ENCODE measurements at regions not wholly inside any gene's neighbourhood (a gene's known extent, or its start where the extent isn't known, plus 50 kb on each side); places are given as distances from the start of the nearest gene placed in this dataset.
A peak's percentile ranks its signal among the peaks of the same experiment; 100 is the strongest.

DNA sequence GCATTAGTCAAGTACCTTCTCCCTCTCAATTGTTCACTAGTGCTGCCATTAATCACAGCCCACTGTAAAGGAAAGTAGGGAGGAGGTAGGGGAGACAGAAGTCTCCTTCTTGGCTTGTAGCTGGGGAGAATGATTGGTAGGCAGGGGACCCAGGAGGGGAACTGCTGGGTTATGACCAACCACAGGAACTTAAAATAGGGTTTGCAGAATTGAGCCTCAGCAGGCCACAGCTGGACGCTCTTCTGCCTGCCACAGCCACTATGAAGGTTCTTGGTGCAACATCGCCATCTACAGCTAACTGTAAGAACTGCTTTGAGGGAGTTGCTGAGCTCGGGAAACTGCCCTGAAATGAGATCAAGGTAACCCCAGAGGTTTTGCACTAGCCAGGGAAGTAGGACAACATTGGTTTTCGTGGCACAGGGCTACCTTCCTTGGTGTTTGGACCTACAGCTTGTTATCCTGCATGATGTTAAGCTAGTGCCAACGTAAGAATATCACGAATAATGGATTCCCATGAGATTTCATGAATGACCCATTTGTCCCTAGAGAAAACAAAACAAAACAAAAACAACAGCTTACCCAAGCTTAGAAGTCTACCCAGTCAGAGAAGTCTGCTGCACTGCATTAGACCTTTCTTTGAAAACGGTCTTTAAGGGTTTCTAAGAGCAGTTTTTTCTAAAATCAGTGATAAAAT is 787.1 kb upstream of the API5 start:
- in situ Hi-C loops (cut with MboI; ENCODE audit: low pct_unique_long_range_greater_than_20kb, low sequenced_read_pairs, unreplicated experiment): loop anchor here (25.0 kb wide), 1 partner anchor 1062 kb away; the partner anchor contains the start of gene LRRC4C
- DNase-seq (ENCODE audit: low spot score): peak; percentile 46
- TF ChIP-seq, protein P1, sequence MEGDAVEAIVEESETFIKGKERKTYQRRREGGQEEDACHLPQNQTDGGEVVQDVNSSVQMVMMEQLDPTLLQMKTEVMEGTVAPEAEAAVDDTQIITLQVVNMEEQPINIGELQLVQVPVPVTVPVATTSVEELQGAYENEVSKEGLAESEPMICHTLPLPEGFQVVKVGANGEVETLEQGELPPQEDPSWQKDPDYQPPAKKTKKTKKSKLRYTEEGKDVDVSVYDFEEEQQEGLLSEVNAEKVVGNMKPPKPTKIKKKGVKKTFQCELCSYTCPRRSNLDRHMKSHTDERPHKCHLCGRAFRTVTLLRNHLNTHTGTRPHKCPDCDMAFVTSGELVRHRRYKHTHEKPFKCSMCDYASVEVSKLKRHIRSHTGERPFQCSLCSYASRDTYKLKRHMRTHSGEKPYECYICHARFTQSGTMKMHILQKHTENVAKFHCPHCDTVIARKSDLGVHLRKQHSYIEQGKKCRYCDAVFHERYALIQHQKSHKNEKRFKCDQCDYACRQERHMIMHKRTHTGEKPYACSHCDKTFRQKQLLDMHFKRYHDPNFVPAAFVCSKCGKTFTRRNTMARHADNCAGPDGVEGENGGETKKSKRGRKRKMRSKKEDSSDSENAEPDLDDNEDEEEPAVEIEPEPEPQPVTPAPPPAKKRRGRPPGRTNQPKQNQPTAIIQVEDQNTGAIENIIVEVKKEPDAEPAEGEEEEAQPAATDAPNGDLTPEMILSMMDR (IDR thresholded peaks at IDR 0.05; ENCODE audit: extremely low read depth, insufficient read depth, missing control alignments): peak; percentile 87

DNA sequence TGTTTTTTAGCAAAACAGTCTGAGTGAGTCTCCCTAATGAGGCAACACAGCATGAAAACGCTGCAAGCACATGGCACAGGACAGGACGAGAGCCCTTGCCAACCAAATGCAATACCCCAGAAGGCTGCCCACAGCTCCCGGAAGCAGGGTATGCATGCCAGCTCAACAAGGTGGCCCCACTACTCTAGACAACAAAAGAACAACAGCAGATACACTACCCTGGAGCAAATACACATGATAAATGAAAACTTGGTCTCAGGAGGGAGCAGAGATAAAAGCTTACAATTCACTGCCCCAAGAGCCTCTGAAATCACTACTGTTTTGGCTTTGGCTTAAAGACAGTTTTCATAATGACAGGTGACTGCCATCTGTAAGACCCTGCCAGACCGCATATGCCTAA is 785.4 kb upstream of the API5 start:
- no peak for DNase-seq (ENCODE audit: low spot score)
- TF ChIP-seq, protein P1 (IDR thresholded peaks at IDR 0.05; ENCODE audit: extremely low read depth, insufficient read depth, missing control alignments): no peak
- in situ Hi-C loops (cut with MboI; ENCODE audit: low pct_unique_long_range_greater_than_20kb, low sequenced_read_pairs, unreplicated experiment): loop anchor here (25.0 kb wide), 1 partner anchor 1064 kb away; the partner anchor contains the start of gene LRRC4C

DNA sequence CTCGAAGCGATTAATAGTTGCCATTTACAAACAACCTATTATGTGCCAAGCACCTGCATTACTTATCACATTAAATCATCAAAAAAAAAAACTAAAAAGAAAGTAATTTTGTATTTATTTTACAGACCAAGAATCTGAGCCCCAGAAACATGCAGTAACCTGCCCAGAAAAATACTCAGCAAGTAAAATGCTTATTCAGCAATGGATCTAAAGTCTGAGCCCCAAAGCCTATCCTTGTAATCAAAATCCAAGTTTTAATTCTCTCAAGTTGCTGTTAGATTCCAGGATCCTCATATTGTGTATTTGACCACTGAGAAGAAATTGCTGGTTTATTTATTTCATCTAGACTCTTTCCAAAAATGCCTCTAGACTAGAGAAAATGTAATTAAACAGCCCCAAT is 783.3 kb upstream of the API5 start:
- in situ Hi-C loops (cut with MboI; ENCODE audit: low pct_unique_long_range_greater_than_20kb, low sequenced_read_pairs, unreplicated experiment): loop anchor here (25.0 kb wide), 1 partner anchor 1066 kb away; the partner anchor contains the start of gene LRRC4C
- TF ChIP-seq, protein P1 (IDR thresholded peaks at IDR 0.05; ENCODE audit: extremely low read depth, insufficient read depth, missing control alignments): no peak
- DNase-seq (ENCODE audit: low spot score): no peak

DNA sequence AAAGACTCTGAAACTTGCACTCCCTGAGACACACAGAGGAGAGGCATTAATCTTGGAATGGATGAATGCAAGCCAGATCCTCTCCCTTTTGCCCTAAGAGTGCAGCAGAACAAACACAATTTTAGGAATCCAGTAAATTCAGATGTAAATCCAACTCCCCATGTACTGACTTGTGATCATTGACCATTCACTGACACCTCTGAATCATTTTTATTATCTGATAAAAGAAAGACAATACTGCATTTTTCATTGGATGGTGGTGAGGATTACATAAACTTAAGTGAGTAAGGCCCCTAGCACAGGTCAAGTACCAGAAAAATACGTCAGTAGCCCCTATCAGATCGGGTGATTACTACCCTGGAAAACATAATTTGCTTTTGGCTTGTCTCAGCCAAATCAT is 782.9 kb upstream of the API5 start:
- in situ Hi-C loops (cut with MboI; ENCODE audit: low pct_unique_long_range_greater_than_20kb, low sequenced_read_pairs, unreplicated experiment): loop anchor here (25.0 kb wide), 1 partner anchor 1067 kb away; the partner anchor contains the start of gene LRRC4C
- TF ChIP-seq, protein P1 (IDR thresholded peaks at IDR 0.05; ENCODE audit: extremely low read depth, insufficient read depth, missing control alignments): no peak
- DNase-seq (ENCODE audit: low spot score): no peak

DNA sequence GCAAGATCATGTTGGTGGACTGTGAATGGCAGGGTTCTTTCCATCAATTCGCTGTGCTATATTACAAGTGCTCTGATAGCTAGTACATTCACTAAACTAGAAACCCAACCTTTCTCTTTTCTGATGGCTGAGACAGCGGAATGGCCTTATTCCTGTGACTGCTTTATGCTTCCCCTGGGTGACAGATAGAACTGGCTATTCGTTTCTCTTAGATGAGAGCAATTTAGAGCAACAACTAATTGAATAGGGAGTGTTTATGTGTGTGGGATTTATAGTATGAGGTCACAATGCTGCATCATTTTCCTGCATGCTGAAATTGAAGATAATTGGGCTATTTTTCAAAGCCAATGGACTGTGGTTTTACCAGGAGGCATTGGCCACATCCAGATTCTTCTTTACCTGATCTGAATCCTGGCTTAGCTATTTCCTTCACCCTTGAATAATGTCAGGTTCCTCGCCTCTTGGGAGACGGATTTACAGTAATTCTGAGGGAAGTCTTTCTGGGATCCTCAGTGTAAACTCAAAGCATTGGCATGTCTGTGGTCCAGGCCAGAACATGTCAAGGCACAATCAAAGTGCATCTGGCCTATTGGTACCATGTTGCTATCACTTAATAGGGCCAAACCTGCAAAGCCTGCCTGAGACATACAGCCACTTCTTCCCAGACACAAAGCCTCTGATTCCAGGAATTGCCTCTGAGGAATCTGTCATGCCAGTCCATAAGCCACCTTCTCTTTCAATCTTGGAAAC is 775.0 kb upstream of the API5 start:
- TF ChIP-seq, protein P1 (IDR thresholded peaks at IDR 0.05; ENCODE audit: extremely low read depth, insufficient read depth, missing control alignments): no peak

DNA sequence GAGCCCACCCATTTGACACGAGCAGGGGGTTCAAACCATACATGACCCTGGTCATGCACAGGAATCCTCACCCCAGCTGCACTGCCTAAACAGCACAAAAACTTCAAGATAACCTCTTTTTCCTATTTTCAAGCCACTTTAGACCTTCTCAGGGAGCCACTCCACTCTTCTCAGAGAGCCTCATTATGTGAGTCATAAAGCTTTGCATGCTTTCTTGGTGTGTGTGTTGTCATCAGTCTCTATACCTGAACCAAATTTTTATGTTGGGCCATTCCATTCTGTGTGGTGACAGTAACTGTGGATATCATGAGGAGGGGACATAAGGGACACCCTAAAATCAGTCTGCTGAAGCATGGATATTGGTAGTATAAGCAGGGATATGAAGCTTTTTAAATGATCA is 769.5 kb upstream of the API5 start:
- TF ChIP-seq, protein P1 (IDR thresholded peaks at IDR 0.05; ENCODE audit: extremely low read depth, insufficient read depth, missing control alignments): no peak
- in situ Hi-C loops (cut with MboI; ENCODE audit: low pct_unique_long_range_greater_than_20kb, low sequenced_read_pairs, unreplicated experiment): loop anchor here (25.0 kb wide), 1 partner anchor 1080 kb away; the partner anchor contains the start of gene LRRC4C
- DNase-seq (ENCODE audit: low spot score): no peak

More for the DNA sequence above, 775.0 kb upstream of the API5 start:
- in situ Hi-C loops (cut with MboI; ENCODE audit: low pct_unique_long_range_greater_than_20kb, low sequenced_read_pairs, unreplicated experiment): loop anchor here (25.0 kb wide), 1 partner anchor 1074 kb away; the partner anchor contains the start of gene LRRC4C
- no peak for DNase-seq (ENCODE audit: low spot score)
